Loucy (cell line): ENCODE measurements at regions not wholly inside any gene's neighbourhood (a gene's known extent, or its start where the extent isn't known, plus 50 kb on each side); places are given as distances from the start of the nearest gene placed in this dataset.

ENCODE experiments used
- H2AFZ ChIP-seq: fragments of 200-600 bp; sonication (generic); 2 replicates; pipeline ENCODE4 v1.6.0; 2016; ENCODE audit warnings: antibody characterized with exemption, mild to moderate bottlenecking, low read length, moderate library complexity
- H3F3A ChIP-seq: fragments of 200-600 bp; 2 replicates; pipeline ENCODE4 v1.6.0; 2016; ENCODE audit warnings: antibody characterized with exemption, low read depth, mild to moderate bottlenecking
- H3K27me3 ChIP-seq: fragments of 200-600 bp; sonication (generic); 2 replicates; pipeline ENCODE4 v1.6.1; 2014; ENCODE audit warnings: low read length, mild to moderate bottlenecking; ENCODE audit not compliant: insufficient read depth, poor library complexity, severe bottlenecking
- H3K36me3 ChIP-seq: fragments of 200-600 bp; sonication (generic); 2 replicates; pipeline ENCODE4 v1.6.1; 2016; ENCODE audit warnings: low read length; ENCODE audit not compliant: insufficient read depth
- H3K4me1 ChIP-seq: fragments of 200-600 bp; sonication (generic); 2 replicates; pipeline ENCODE4 v1.5.1; 2014; ENCODE audit warnings: low read length, mild to moderate bottlenecking; ENCODE audit not compliant: insufficient read depth, poor library complexity, severe bottlenecking
- H3K4me2 ChIP-seq: fragments of 200-600 bp; sonication (generic); 2 replicates; pipeline ENCODE4 v1.6.0; 2014; ENCODE audit warnings: antibody characterized with exemption, low read length, low read depth, mild to moderate bottlenecking; ENCODE audit not compliant: poor library complexity, severe bottlenecking
- H3K4me3 ChIP-seq: fragments of 200-600 bp; sonication (generic); 2 replicates; pipeline ENCODE4 v1.5.1; 2014; ENCODE audit warnings: low read length, mild to moderate bottlenecking, mixed read lengths; ENCODE audit not compliant: poor library complexity, severe bottlenecking
- H3K79me2 ChIP-seq: fragments of 200-600 bp; sonication (generic); 2 replicates; pipeline ENCODE4 v1.6.1; 2014; ENCODE audit warnings: low read length; ENCODE audit not compliant: insufficient read depth
- H3K9ac ChIP-seq: fragments of 200-600 bp; sonication (generic); 2 replicates; pipeline ENCODE4 v1.6.0; 2014; ENCODE audit warnings: mild to moderate bottlenecking, low read depth, low read length, moderate library complexity; ENCODE audit not compliant: poor library complexity, severe bottlenecking
- H3K9me2 ChIP-seq: fragments of 200-600 bp; sonication (generic); replicated peaks from 2 replicates; pipeline ENCODE4 v1.6.1; 2016; ENCODE audit warnings: low read depth, low read length, mixed read lengths
- H3K9me3 ChIP-seq: fragments of 200-600 bp; sonication (generic); 2 replicates; pipeline ENCODE4 v1.6.1; 2014; ENCODE audit warnings: mild to moderate bottlenecking, antibody characterized with exemption, low read length, low read depth; ENCODE audit not compliant: insufficient read depth
- H4K20me1 ChIP-seq: fragments of 200-600 bp; sonication (generic); 2 replicates; pipeline ENCODE4 v1.6.0; 2014; ENCODE audit warnings: antibody characterized with exemption, low read length, mild to moderate bottlenecking; ENCODE audit not compliant: insufficient read depth, poor library complexity, severe bottlenecking
- EZH2phosphoT487 ChIP-seq: fragments of 200-600 bp; IDR thresholded peaks from 2 replicates; pipeline ENCODE4 v1.6.1; 2018; ENCODE audit warnings: antibody characterized with exemption, mild to moderate bottlenecking, moderate library complexity, borderline replicate concordance
- TF ChIP-seq, protein P1 (sequence below): fragments of 200-600 bp; sonication (generic); conservative IDR thresholded peaks from 2 replicates; pipeline ENCODE4 v1.5.1; 2014; ENCODE audit warnings: mild to moderate bottlenecking, antibody characterized with exemption, low read length

DNA sequence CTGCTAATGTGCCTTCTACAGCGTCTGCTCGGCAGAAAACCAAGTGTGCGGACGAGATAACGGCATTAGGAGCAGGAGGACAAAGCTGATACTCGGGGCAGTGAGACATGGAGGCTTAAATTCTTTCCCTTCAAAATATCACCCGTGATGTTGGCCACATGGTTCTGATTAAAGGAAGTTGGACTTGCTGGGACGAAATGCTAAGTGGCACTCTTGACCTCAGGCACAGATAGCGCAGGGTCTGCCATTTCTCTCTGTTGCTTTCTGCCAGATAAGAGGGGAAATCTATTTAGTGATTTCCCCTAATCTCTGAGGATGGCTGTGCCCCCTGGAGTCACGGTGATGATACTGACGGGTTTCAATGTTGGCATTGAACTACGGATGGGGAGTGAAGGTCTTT, 509.6 kb upstream of the EEF2KMT start:
- Histone ChIP-seq H4K20me1 (no peaks in the 10 kb centered on the region), H3K36me3 (no peaks in the 10 kb centered on the region), H3K9ac (no peak overlapping the region), H3K9me2 (no peaks in the 10 kb centered on the region), H2AFZ (no peak overlapping the region), H3K4me1 (no peaks in the 10 kb centered on the region), H3K27me3 (no peaks in the 10 kb centered on the region), H3K9me3 (no peaks in the 10 kb centered on the region), H3K4me2 (no peak overlapping the region), H3K79me2 (no peaks in the 10 kb centered on the region), H3F3A (no peaks in the 10 kb centered on the region), H3K4me3 (no peak overlapping the region)
- TF ChIP-seq, protein P1, sequence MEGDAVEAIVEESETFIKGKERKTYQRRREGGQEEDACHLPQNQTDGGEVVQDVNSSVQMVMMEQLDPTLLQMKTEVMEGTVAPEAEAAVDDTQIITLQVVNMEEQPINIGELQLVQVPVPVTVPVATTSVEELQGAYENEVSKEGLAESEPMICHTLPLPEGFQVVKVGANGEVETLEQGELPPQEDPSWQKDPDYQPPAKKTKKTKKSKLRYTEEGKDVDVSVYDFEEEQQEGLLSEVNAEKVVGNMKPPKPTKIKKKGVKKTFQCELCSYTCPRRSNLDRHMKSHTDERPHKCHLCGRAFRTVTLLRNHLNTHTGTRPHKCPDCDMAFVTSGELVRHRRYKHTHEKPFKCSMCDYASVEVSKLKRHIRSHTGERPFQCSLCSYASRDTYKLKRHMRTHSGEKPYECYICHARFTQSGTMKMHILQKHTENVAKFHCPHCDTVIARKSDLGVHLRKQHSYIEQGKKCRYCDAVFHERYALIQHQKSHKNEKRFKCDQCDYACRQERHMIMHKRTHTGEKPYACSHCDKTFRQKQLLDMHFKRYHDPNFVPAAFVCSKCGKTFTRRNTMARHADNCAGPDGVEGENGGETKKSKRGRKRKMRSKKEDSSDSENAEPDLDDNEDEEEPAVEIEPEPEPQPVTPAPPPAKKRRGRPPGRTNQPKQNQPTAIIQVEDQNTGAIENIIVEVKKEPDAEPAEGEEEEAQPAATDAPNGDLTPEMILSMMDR: no peak
- no peak for TF ChIP-seq EZH2phosphoT487

- Histone ChIP-seq H3K27me3 (no peaks in the 10 kb centered on the region), H3K4me3 (no peak overlapping the region), H3K4me1 (no peaks in the 10 kb centered on the region), H3K9ac (no peak overlapping the region), H4K20me1 (no peaks in the 10 kb centered on the region), H3K36me3 (no peaks in the 10 kb centered on the region), H3F3A (no peaks in the 10 kb centered on the region), H2AFZ (no peak overlapping the region), H3K79me2 (no peaks in the 10 kb centered on the region), H3K9me2 (no peaks in the 10 kb centered on the region), H3K4me2 (no peak overlapping the region), H3K9me3 (no peaks in the 10 kb centered on the region)
- TF ChIP-seq EZH2phosphoT487: no peak
- TF ChIP-seq, protein P1: no peak
Measured at GRCh38 chr16:5605404-5605803, 507.8 kb upstream of the EEF2KMT start.

DNA sequence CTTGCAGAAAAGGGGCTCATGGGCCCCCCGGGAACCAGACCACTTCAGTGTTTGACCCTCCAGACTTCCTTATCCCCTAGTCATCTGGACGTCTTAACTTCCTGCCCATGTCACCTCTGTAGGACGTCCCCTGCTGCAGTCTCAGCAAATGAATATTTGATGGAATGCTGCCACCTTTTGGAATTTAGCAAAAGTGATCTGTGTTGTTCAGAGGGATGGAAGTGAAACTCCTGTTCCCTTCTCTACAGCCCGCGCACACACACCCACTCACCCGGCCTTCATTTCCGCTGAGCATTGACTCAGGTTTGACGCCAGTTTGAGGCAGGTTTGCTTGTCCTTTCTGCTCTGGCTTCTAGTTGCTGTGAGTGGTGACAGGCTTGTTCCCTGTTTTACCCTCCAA, 507.2 kb upstream of the EEF2KMT start:
- Histone ChIP-seq H3K9ac (no peak overlapping the region), H3K36me3 (no peaks in the 10 kb centered on the region), H3K9me3 (no peaks in the 10 kb centered on the region), H3K4me1 (no peaks in the 10 kb centered on the region), H3K27me3 (no peaks in the 10 kb centered on the region), H2AFZ (no peak overlapping the region), H4K20me1 (no peaks in the 10 kb centered on the region), H3K4me3 (no peak overlapping the region), H3K79me2 (no peaks in the 10 kb centered on the region), H3K4me2 (no peak overlapping the region), H3K9me2 (no peaks in the 10 kb centered on the region), H3F3A (no peaks in the 10 kb centered on the region)
- TF ChIP-seq, protein P1: no peak
- no peak for TF ChIP-seq EZH2phosphoT487
